Fibroblast of mammary gland (primary cell): ENCODE measurements at regions not wholly inside any gene's neighbourhood (a gene's known extent, or its start where the extent isn't known, plus 50 kb on each side); places are given as distances from the start of the nearest gene placed in this dataset.

ENCODE experiments used
- DNase-seq: peaks from one replicate; pipeline ENCODE4 v3.0.0-alpha.2; 2010; ENCODE audit warnings: low read depth
- H3K4me3 ChIP-seq: 2 replicates; pipeline ENCODE4 v1.5.1; 2011; ENCODE audit warnings: low read depth, mild to moderate bottlenecking, low read length, moderate library complexity; ENCODE audit not compliant: control insufficient read depth
- CTCF ChIP-seq: conservative IDR thresholded peaks from 2 replicates; pipeline ENCODE4 v1.5.1; 2011; ENCODE audit warnings: low read depth, low read length, inconsistent platforms; ENCODE audit not compliant: control insufficient read depth, insufficient read depth

GRCh38 chr10:124222318-124222987 is 129.1 kb upstream of the CHST15 start:
- no peak for DNase-seq
- H3K4me3 ChIP-seq = no peak overlapping the region
- no peak for TF ChIP-seq CTCF

GRCh38 chr10:124221356-124222317 is 128.2 kb upstream of the CHST15 start:
- DNase-seq = peak; percentile 7
- no peak overlapping the region for H3K4me3 ChIP-seq
- TF ChIP-seq CTCF = no peak

GRCh38 chr10:124220971-124221355 is 127.6 kb upstream of the CHST15 start:
- H3K4me3 ChIP-seq = no peak overlapping the region
- no peak for TF ChIP-seq CTCF
- DNase-seq = no peak

- DNase-seq = no peak
- no peak overlapping the region for H3K4me3 ChIP-seq
- TF ChIP-seq CTCF = no peak
These were observed 127.1 kb upstream of the CHST15 start for GRCh38 chr10:124220547-124220946.

- no peak for DNase-seq
- no peak overlapping the region for H3K4me3 ChIP-seq
- no peak for TF ChIP-seq CTCF
These were observed 126.3 kb upstream of the CHST15 start for GRCh38 chr10:124219655-124220054.

GRCh38 chr10:124219062-124219461 is 125.7 kb upstream of the CHST15 start:
- DNase-seq = no peak
- TF ChIP-seq CTCF = no peak
- H3K4me3 ChIP-seq = no peak overlapping the region
